ENCODE measurements at regions not wholly inside any gene's neighbourhood (a gene's known extent, or its start where the extent isn't known, plus 50 kb on each side); places are given as distances from the start of the nearest gene placed in this dataset.

DNA sequence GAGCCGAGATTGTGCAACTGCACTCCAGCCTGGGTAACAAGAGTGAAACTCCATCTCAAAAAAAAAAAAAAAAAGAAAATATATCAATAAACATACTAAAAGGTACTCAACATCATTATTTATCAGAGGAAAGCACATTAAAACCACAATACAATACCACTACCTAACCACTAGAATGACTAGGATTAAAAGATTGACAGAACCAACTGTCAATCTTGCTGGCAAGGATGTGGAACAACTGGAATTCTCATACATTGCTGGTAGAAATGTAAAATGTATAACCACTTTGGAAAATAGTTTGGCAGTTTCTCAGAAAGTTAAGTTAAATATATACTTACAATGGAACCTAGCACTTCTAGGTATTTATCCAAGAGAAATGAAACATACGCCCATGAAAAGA, 88.6 kb downstream of the B3GNT2 start:
- Histone ChIP-seq H3K27me3 (ENCODE audit: insufficient read depth, low read depth, low read length) (no peaks in the 10 kb centered on the region), H3K36me3 (ENCODE audit: insufficient read depth, low read length) (no peaks in the 10 kb centered on the region), H3K9ac (ENCODE audit: low read length) (no peak overlapping the region), H2AFZ (ENCODE audit: low read depth, low read length) (no peak overlapping the region), H3K9me2 (ENCODE audit: insufficient read depth, low read length) (no peaks in the 10 kb centered on the region), H3K27ac (ENCODE audit: low read length) (no peak overlapping the region), H3K4me3 (ENCODE audit: low read length) (no peak overlapping the region), H3K9me3 (ENCODE audit: low read length) (peaks cover 5% of the 10 kb centered on the region), H3K79me2 (replicated peaks; ENCODE audit: insufficient read depth, low read length) (no peaks in the 10 kb centered on the region), H3F3A (ENCODE audit: insufficient read depth, low read length, poor library complexity, severe bottlenecking) (no peaks in the 10 kb centered on the region), H4K20me1 (ENCODE audit: insufficient read depth) (no peaks in the 10 kb centered on the region), H3K4me2 (ENCODE audit: low read length) (no peak overlapping the region)
- TF ChIP-seq EP300 (conservative IDR thresholded peaks at IDR 0.05; ENCODE audit: poor library complexity, severe bottlenecking) (no peak), POLR2AphosphoS5 (IDR thresholded peaks at IDR 0.05) (no peak), EZH2 (IDR thresholded peaks at IDR 0.05; ENCODE audit: borderline replicate concordance, insufficient read depth, low read length, poor library complexity, severe bottlenecking) (no peak), SMC3 (conservative IDR thresholded peaks at IDR 0.05; ENCODE audit: poor library complexity) (no peak), TAF1 (IDR thresholded peaks at IDR 0.05; ENCODE audit: low read depth) (no peak), MXI1 (conservative IDR thresholded peaks at IDR 0.05; ENCODE audit: poor library complexity, severe bottlenecking) (no peak), RAD21 (conservative IDR thresholded peaks at IDR 0.05) (no peak)
- TF ChIP-seq, protein P1, sequence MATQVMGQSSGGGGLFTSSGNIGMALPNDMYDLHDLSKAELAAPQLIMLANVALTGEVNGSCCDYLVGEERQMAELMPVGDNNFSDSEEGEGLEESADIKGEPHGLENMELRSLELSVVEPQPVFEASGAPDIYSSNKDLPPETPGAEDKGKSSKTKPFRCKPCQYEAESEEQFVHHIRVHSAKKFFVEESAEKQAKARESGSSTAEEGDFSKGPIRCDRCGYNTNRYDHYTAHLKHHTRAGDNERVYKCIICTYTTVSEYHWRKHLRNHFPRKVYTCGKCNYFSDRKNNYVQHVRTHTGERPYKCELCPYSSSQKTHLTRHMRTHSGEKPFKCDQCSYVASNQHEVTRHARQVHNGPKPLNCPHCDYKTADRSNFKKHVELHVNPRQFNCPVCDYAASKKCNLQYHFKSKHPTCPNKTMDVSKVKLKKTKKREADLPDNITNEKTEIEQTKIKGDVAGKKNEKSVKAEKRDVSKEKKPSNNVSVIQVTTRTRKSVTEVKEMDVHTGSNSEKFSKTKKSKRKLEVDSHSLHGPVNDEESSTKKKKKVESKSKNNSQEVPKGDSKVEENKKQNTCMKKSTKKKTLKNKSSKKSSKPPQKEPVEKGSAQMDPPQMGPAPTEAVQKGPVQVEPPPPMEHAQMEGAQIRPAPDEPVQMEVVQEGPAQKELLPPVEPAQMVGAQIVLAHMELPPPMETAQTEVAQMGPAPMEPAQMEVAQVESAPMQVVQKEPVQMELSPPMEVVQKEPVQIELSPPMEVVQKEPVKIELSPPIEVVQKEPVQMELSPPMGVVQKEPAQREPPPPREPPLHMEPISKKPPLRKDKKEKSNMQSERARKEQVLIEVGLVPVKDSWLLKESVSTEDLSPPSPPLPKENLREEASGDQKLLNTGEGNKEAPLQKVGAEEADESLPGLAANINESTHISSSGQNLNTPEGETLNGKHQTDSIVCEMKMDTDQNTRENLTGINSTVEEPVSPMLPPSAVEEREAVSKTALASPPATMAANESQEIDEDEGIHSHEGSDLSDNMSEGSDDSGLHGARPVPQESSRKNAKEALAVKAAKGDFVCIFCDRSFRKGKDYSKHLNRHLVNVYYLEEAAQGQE (IDR thresholded peaks at IDR 0.05; ENCODE audit: borderline replicate concordance) = no peak
- TF ChIP-seq, protein P2, sequence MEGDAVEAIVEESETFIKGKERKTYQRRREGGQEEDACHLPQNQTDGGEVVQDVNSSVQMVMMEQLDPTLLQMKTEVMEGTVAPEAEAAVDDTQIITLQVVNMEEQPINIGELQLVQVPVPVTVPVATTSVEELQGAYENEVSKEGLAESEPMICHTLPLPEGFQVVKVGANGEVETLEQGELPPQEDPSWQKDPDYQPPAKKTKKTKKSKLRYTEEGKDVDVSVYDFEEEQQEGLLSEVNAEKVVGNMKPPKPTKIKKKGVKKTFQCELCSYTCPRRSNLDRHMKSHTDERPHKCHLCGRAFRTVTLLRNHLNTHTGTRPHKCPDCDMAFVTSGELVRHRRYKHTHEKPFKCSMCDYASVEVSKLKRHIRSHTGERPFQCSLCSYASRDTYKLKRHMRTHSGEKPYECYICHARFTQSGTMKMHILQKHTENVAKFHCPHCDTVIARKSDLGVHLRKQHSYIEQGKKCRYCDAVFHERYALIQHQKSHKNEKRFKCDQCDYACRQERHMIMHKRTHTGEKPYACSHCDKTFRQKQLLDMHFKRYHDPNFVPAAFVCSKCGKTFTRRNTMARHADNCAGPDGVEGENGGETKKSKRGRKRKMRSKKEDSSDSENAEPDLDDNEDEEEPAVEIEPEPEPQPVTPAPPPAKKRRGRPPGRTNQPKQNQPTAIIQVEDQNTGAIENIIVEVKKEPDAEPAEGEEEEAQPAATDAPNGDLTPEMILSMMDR (IDR thresholded peaks at IDR 0.05; ENCODE audit: poor library complexity, severe bottlenecking) = no peak

DNA sequence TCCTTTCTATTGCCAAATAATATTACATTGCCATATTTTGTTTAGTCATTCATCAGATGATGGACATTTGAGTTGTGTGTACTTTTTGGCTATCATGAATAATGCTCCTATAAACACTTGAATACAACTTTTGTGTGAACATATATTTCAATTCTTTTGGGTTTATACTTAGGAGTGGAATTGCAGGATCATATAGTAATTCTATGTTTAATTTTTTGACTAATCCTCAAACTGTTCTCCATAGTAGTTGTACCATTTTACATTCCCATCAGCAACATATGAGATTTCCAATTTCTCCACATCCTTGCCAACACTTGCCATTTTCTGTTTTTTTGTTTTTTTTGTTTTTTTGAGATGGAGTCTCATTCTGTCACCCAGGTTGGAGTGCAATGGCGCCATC, 87.2 kb downstream of the B3GNT2 start:
- no peak overlapping the region for H3K4me3 ChIP-seq (ENCODE audit: low read length)
- no peak overlapping the region for H3K9ac ChIP-seq (ENCODE audit: low read length)
- H3K9me2 ChIP-seq (ENCODE audit: insufficient read depth, low read length) = no peaks in the 10 kb centered on the region
- no peak overlapping the region for H3K27ac ChIP-seq (ENCODE audit: low read length)
- H3K36me3 ChIP-seq (ENCODE audit: insufficient read depth, low read length) = no peaks in the 10 kb centered on the region
- H3K27me3 ChIP-seq (ENCODE audit: insufficient read depth, low read depth, low read length) = no peaks in the 10 kb centered on the region
- H2AFZ ChIP-seq (ENCODE audit: low read depth, low read length) = no peak overlapping the region
- no peak overlapping the region for H3K4me2 ChIP-seq (ENCODE audit: low read length)
- H3F3A ChIP-seq (ENCODE audit: insufficient read depth, low read length, poor library complexity, severe bottlenecking) = no peaks in the 10 kb centered on the region
- peaks cover 7% of the 10 kb centered on the region for H3K9me3 ChIP-seq (ENCODE audit: low read length)
- no peaks in the 10 kb centered on the region for H3K79me2 ChIP-seq (replicated peaks; ENCODE audit: insufficient read depth, low read length)
- H4K20me1 ChIP-seq (ENCODE audit: insufficient read depth) = no peaks in the 10 kb centered on the region
- TF ChIP-seq SMC3 (conservative IDR thresholded peaks at IDR 0.05; ENCODE audit: poor library complexity) = no peak
- TF ChIP-seq, protein P2 (IDR thresholded peaks at IDR 0.05; ENCODE audit: poor library complexity, severe bottlenecking) = no peak
- no peak for TF ChIP-seq TAF1 (IDR thresholded peaks at IDR 0.05; ENCODE audit: low read depth)
